Stimulated activated CD8-positive, alpha-beta memory T cell treated with anti-CD3 and anti-CD28 coated beads, Interleukin-4, amount 100 ng/mL, for 48 hours (primary cell): ENCODE measurements at regions not wholly inside any gene's neighbourhood (a gene's known extent, or its start where the extent isn't known, plus 50 kb on each side); places are given as distances from the start of the nearest gene placed in this dataset.

Source experiments
- DNase-seq: peaks from one replicate; pipeline ENCODE4 v3.0.0-alpha.2; 2020

GRCh38 chr15:38648121-38648843 lies 83.7 kb upstream of the RASGRP1 start:
- DNase-seq = no peak

DNA sequence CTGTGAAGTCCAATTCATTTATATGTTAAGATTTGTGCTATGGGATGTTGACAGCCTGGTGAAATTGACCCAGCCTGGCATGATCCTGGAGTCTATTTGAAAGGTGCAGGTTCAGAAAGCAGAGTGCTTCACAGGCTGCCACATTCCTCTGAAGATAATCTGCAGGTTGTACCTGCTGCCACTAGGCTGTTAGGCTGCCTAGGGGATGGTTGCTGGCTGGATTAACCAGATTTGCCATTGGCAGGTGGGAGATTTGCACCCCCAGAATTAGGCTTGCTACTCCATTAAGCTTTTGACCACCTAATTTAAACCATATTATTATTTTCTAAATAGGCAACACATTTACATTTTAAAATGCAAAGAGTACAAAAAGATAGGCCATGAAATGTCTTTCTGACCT lies 85.8 kb upstream of the RASGRP1 start:
- DNase-seq = no peak

DNA sequence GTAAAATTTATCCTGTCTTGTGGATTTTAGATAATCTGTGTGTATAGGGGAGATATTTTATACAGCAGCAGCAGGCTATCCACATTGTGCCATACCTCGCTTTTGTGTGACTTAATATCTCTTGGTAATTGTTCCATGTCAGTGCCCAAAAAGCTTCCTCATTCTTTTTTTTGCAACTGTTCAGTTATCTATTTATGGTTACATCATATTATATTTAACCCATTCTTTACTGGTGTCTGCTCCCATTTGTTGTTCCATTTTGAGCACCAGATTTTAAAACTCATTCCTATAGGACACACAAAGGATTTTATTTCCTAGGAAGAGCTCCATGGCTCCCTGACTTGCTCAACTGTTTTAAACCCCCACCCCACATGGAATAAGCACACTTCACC lies 86.3 kb upstream of the RASGRP1 start:
- DNase-seq = no peak

DNA sequence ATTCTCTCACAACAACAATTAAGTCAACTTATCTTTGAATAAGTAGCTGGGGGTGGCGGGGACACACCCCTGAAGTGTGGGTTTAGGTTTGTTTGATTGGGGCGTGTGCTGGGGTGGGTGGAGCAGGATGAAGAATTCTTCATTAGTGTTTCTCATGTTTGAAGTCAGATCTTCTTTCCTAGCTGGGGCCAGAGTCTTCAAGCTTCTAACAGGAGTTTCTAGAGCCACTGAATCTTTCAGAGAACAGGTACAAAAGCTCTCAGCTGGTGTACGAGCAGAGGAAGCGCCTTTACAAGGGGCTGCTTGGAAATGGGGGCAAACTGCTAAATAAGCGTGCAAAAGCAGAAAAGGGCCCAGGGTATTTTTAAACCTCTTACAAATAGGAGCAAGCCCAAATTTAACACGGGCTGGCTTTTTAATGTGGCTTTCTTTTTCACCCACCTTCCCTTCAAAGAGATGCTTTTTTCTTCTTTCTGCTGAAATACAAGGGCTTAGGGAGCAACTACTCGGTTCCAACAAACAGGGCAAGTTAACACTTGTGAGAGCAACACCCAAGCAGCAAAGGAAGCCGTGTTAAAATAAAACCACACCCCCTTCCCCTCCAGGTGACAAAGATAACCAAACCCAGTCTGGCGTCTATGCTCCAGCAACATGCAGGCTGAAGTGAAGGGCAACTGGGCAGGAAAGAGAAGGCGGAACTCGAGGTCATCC lies 86.9 kb upstream of the RASGRP1 start:
- peak; percentile 59 for DNase-seq

DNA sequence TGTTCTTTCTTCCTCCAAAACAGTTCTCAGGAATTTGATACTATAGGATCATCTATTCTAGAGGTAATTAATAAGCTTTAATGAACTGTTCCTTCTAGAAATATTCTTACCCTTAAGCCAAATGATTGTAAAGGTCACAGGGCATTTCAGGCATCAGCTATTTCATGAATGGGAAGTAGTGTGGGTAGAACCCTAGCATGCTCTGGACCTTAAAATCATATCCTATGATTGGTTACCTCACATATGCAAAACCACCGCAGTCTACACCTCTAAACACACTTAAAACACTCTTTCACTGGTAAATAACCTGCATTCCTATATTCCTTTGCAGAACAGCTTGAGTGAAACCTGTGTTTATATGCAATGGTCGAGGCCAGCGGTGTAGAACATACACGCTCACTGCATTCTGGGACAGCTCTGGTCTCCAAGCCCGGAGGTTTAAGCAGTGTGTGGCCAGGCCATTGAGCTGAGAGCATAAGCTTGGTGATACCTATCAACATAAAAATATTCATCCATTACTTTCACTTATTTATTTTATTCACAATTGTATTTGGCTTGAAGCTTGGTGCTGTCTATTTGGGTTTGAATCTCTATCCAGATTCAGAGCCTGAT lies 87.7 kb upstream of the RASGRP1 start:
- no peak for DNase-seq

DNA sequence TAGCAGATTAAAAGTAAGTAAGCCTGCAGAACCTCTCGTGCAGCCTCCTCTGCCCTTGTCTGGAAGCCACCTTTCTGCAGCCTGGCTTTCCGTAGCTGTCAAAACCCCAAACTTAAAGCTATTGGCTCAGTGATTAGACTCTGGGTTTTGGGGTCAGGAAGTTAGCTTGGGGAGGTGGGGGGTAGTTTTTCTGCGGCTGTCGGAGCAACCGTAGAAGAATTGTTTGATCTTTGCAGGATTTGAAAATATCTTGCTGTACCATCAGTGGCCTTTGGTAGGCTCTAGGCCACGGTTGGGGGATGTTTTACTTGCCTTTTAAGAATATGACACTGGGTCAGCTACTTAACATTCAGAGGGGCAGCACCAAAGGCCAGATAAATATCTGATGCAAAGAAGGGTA lies 88.4 kb upstream of the RASGRP1 start:
- peak; percentile 67 for DNase-seq

DNA sequence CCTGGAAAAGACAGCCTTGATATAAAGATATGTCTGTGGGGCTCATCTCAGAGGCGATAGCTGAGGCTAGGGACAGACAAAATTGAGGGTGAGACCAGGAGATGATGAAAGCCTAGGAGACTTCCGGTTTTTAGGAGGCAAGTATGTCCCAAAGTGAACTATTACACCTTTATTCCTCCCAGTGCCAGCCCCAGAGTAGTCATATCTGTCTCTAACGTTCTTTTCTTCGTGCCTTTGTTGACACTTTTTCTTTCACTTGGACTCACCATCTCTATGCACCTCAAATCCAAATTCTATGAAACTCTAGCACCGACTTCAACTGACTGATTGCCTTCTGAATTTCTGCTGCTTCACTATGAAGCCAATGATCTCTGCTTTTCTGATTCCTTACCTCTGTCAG lies 93.8 kb upstream of the RASGRP1 start:
- no peak for DNase-seq

DNA sequence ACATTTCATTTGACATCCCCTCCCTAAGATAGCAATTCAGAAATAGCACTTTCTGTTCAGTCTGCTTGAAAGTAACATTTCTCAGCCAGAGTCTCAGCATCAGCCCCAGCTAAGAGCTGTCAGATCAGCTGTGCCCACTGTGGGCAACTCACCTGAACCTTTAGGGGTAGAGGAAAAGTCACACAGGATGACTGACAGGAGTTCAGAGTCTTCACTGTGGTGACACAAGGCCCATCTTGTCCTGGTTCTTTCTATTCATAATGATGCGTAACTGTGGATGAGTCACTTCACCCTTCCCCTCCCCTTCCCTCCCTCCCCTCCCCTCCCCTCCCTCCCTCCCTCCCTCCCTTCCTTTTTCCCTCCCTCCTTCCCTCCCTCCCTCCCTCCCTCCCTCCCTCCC lies 96.1 kb upstream of the RASGRP1 start:
- DNase-seq = peak; percentile 50

- DNase-seq = no peak
Measured at GRCh38 chr15:38662033-38662802, 97.6 kb upstream of the RASGRP1 start.

DNA sequence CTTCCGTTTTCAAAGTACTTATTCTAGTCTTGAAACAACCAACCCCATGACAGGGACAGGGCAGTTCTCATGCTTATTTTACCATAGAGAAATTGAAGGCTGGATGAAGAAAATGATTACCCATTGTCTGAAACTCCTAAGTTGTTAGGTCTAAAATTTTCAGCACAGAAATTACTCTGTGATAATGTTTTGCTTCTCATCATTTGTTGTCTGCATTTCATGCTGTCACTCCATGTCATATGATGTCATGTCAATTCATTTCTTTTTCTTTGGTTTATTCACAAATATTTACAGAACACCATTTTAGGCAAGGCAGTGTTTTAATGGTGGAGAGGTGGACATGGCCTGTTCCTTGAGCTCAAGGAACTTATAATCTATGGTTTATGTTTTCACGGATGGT lies 98.2 kb upstream of the RASGRP1 start:
- no peak for DNase-seq

- DNase-seq = no peak
Measured at GRCh38 chr15:38665586-38666305, 101.1 kb upstream of the RASGRP1 start.

GRCh38 chr15:38666865-38667510 lies 102.4 kb upstream of the RASGRP1 start:
- DNase-seq = no peak

DNA sequence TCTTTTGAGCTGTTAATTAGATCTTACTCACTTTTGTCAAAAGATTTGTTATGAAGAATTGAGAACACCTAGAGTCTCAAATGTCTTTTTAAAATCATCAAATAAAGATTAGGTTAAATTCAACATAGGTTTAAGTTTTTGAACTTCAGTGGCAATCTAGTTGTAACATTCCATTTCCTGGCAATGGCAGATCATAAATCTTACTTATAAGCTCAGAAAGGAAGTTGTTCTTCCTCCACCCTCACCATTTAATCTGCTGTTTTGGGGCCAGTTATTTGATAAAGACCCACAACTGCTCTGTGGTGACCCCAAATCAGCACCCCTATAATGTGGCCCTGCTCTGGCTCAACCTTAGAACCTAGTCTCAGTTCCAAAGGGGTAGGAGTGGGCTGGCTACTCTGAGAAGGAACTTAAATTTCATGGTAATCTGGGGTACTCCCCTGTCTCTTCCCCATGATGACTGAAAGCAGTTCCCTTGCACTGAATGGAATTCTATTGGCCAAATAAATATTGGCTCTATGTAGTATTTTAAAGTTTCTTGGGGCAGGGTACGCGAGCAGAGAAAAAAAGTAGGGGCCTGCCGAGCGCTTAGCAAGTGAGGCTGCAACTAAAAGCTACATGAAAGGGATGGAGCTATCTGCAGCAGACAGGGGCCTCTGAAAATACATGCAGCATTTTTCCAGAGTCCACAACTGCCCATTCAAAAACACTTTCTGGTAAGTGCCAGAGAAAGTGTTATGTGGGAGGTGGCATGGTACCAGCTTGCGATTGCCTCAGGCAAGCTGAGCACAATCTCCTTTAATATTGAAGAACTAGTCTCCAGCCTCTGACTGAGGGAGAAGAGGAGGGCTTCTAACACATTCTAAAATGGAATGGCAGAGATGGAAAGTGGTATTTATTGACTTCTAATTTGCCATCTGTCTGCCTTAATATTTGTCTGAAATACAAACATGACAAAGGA lies 103.6 kb upstream of the RASGRP1 start:
- DNase-seq = no peak

GRCh38 chr15:38668898-38669391 lies 104.3 kb upstream of the RASGRP1 start:
- DNase-seq = no peak

GRCh38 chr15:38670128-38671005 lies 105.8 kb upstream of the RASGRP1 start:
- peak; percentile 72 for DNase-seq

GRCh38 chr15:38671006-38671387 lies 106.4 kb upstream of the RASGRP1 start:
- DNase-seq = no peak

- peak; percentile 69 for DNase-seq
Measured at GRCh38 chr15:38671675-38672254, 107.2 kb upstream of the RASGRP1 start.

- no peak for DNase-seq
Measured at GRCh38 chr15:38672273-38672672, 107.7 kb upstream of the RASGRP1 start.
